HepG2 (cell line): ENCODE measurements at regions not wholly inside any gene's neighbourhood (a gene's known extent, or its start where the extent isn't known, plus 50 kb on each side); places are given as distances from the start of the nearest gene placed in this dataset.

Experiments
- MEIS1 ChIP-seq: sonication (generic); formaldehyde crosslinking; IDR thresholded peaks from 2 replicates; pipeline ENCODE4 v1.9.0; 2021; ENCODE audit warnings: mild to moderate bottlenecking, missing genetic modification reagents, moderate library complexity, borderline replicate concordance
- NAIF1 ChIP-seq: sonication (generic); formaldehyde crosslinking; IDR thresholded peaks from 2 replicates; pipeline ENCODE4 v1.5.0; 2020; ENCODE audit warnings: mild to moderate bottlenecking, missing genetic modification reagents, borderline replicate concordance
- RBAK ChIP-seq: sonication (generic); formaldehyde crosslinking; IDR thresholded peaks from 2 replicates; pipeline ENCODE4 v1.5.1; 2020; ENCODE audit warnings: mild to moderate bottlenecking, missing genetic modification reagents
- ZFP41 ChIP-seq: sonication (generic); formaldehyde crosslinking; IDR thresholded peaks from 2 replicates; pipeline ENCODE4 v1.4.0; 2020; ENCODE audit warnings: mild to moderate bottlenecking, missing genetic modification reagents, borderline replicate concordance
- ZNF101 ChIP-seq: sonication (generic); formaldehyde crosslinking; IDR thresholded peaks from 2 replicates; pipeline ENCODE4 v1.4.0; 2020; ENCODE audit warnings: mild to moderate bottlenecking, low read depth, missing genetic modification reagents, borderline replicate concordance
- ZNF124 ChIP-seq: sonication (generic); formaldehyde crosslinking; IDR thresholded peaks from 2 replicates; pipeline ENCODE4 v1.4.0; 2020; ENCODE audit warnings: missing genetic modification reagents
- ZNF318 ChIP-seq: sonication (generic); formaldehyde crosslinking; IDR thresholded peaks from 2 replicates; pipeline ENCODE4 v1.4.0; 2020; ENCODE audit warnings: mild to moderate bottlenecking, missing genetic modification reagents
- ZNF598 ChIP-seq: sonication (generic); formaldehyde crosslinking; IDR thresholded peaks from 2 replicates; pipeline ENCODE4 v1.5.1; 2020; ENCODE audit warnings: mild to moderate bottlenecking, missing genetic modification reagents, borderline replicate concordance
- ZNF883 ChIP-seq: sonication (generic); formaldehyde crosslinking; IDR thresholded peaks from 2 replicates; pipeline ENCODE4 v1.5.1; 2020; ENCODE audit warnings: mild to moderate bottlenecking, missing genetic modification reagents; ENCODE audit errors: not compliant biosample characterization
- TF ChIP-seq, protein P1 (sequence below): sonication (generic); formaldehyde crosslinking; conservative IDR thresholded peaks from 2 replicates; pipeline ENCODE4 v1.4.0; 2020; ENCODE audit warnings: mild to moderate bottlenecking, missing genetic modification reagents, moderate library complexity
- TF ChIP-seq, protein P2 (sequence below): sonication (generic); formaldehyde crosslinking; IDR thresholded peaks from 2 replicates; pipeline ENCODE4 v1.4.0; 2020; ENCODE audit warnings: mild to moderate bottlenecking, missing genetic modification reagents
- TF ChIP-seq, protein P3 (sequence below): sonication (generic); formaldehyde crosslinking; IDR thresholded peaks from 2 replicates; pipeline ENCODE4 v1.4.0; 2020; ENCODE audit warnings: missing genetic modification reagents

- TF ChIP-seq ZNF318 (CRISPR knock-in tag) (0 out of 2 replicates have a peak, but pooled peaks have one; percentile 60), ZNF124 (CRISPR knock-in tag) (peak; percentile 33; the same call in 1 of the 2 replicates), NAIF1 (CRISPR knock-in tag) (0 out of 2 replicates have a peak, but pooled peaks have one; percentile 43), RBAK (CRISPR knock-in tag) (peak; percentile 67; the same call in 1 of the 2 replicates), ZNF101 (CRISPR knock-in tag) (0 out of 2 replicates have a peak, but pooled peaks have one; percentile 27), ZFP41 (no peak), ZNF883 (peak; percentile 23), MEIS1 (peak; percentile 16; the same call in 1 of the 2 replicates), ZNF598 (CRISPR knock-in tag) (0 out of 2 replicates have a peak, but pooled peaks have one; percentile 22)
- TF ChIP-seq, protein P1, sequence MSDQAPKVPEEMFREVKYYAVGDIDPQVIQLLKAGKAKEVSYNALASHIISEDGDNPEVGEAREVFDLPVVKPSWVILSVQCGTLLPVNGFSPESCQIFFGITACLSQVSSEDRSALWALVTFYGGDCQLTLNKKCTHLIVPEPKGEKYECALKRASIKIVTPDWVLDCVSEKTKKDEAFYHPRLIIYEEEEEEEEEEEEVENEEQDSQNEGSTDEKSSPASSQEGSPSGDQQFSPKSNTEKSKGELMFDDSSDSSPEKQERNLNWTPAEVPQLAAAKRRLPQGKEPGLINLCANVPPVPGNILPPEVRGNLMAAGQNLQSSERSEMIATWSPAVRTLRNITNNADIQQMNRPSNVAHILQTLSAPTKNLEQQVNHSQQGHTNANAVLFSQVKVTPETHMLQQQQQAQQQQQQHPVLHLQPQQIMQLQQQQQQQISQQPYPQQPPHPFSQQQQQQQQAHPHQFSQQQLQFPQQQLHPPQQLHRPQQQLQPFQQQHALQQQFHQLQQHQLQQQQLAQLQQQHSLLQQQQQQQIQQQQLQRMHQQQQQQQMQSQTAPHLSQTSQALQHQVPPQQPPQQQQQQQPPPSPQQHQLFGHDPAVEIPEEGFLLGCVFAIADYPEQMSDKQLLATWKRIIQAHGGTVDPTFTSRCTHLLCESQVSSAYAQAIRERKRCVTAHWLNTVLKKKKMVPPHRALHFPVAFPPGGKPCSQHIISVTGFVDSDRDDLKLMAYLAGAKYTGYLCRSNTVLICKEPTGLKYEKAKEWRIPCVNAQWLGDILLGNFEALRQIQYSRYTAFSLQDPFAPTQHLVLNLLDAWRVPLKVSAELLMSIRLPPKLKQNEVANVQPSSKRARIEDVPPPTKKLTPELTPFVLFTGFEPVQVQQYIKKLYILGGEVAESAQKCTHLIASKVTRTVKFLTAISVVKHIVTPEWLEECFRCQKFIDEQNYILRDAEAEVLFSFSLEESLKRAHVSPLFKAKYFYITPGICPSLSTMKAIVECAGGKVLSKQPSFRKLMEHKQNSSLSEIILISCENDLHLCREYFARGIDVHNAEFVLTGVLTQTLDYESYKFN (CRISPR knock-in tag), result no peak
- TF ChIP-seq, protein P2, sequence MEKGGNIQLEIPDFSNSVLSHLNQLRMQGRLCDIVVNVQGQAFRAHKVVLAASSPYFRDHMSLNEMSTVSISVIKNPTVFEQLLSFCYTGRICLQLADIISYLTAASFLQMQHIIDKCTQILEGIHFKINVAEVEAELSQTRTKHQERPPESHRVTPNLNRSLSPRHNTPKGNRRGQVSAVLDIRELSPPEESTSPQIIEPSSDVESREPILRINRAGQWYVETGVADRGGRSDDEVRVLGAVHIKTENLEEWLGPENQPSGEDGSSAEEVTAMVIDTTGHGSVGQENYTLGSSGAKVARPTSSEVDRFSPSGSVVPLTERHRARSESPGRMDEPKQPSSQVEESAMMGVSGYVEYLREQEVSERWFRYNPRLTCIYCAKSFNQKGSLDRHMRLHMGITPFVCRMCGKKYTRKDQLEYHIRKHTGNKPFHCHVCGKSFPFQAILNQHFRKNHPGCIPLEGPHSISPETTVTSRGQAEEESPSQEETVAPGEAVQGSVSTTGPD (CRISPR knock-in tag), result no peak
- TF ChIP-seq, protein P3, sequence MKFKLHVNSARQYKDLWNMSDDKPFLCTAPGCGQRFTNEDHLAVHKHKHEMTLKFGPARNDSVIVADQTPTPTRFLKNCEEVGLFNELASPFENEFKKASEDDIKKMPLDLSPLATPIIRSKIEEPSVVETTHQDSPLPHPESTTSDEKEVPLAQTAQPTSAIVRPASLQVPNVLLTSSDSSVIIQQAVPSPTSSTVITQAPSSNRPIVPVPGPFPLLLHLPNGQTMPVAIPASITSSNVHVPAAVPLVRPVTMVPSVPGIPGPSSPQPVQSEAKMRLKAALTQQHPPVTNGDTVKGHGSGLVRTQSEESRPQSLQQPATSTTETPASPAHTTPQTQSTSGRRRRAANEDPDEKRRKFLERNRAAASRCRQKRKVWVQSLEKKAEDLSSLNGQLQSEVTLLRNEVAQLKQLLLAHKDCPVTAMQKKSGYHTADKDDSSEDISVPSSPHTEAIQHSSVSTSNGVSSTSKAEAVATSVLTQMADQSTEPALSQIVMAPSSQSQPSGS (CRISPR knock-in tag), result no peak
Observed at GRCh38 chr17:72401883-72402726, 281.3 kb downstream of the SOX9 start (continued).
